OCI-LY3 (cell line): ENCODE measurements at regions not wholly inside any gene's neighbourhood (a gene's known extent, or its start where the extent isn't known, plus 50 kb on each side); places are given as distances from the start of the nearest gene placed in this dataset.

Experiments
- H2AFZ ChIP-seq: fragments of 200-600, 300-600 bp; shearing (Covaris generic); 2 replicates; pipeline ENCODE4 v1.6.0; 2014; ENCODE audit warnings: antibody characterized with exemption, low read depth, low read length
- H3K27ac ChIP-seq: fragments of 200-600, 300-600 bp; sonication (generic); 2 replicates; pipeline ENCODE4 v1.5.1; 2014; ENCODE audit warnings: mild to moderate bottlenecking, low read length, moderate library complexity, mixed read lengths
- H3K27me3 ChIP-seq: fragments of 200-600, 300-600 bp; sonication (generic); 2 replicates; pipeline ENCODE4 v1.6.1; 2014; ENCODE audit warnings: low read depth, low read length, mixed read lengths
- H3K36me3 ChIP-seq: fragments of 200-600, 300-600 bp; sonication (generic); replicated peaks from 2 replicates; pipeline ENCODE3; 2014; ENCODE audit warnings: low read depth, low read length, mixed read lengths
- H3K4me1 ChIP-seq: fragments of 300-600, 200-600 bp; sonication (generic); 2 replicates; pipeline ENCODE4 v1.6.1; 2014; ENCODE audit warnings: low read length, mixed read lengths
- H3K4me2 ChIP-seq: fragments of 200-600, 300-600 bp; sonication (generic); 2 replicates; pipeline ENCODE4 v1.6.1; 2014; ENCODE audit warnings: low read length, mixed read lengths
- H3K4me3 ChIP-seq: fragments of 300-600, 200-600 bp; sonication (generic); 2 replicates; pipeline ENCODE4 v1.5.1; 2014; ENCODE audit warnings: antibody characterized with exemption, mild to moderate bottlenecking, low read length, moderate library complexity
- H3K79me2 ChIP-seq: fragments of 300-600, 200-600 bp; shearing (Covaris generic); 2 replicates; pipeline ENCODE4 v1.6.1; 2014; ENCODE audit warnings: mild to moderate bottlenecking, low read length, mixed read lengths
- H3K9ac ChIP-seq: fragments of 300-600, 200-600 bp; shearing (Covaris generic); 2 replicates; pipeline ENCODE4 v1.6.0; 2014; ENCODE audit warnings: mild to moderate bottlenecking, low read length, moderate library complexity
- H3K9me3 ChIP-seq: fragments of 200-600, 300-600 bp; shearing (Covaris generic); 2 replicates; pipeline ENCODE4 v1.6.1; 2014; ENCODE audit warnings: low read length, mixed read lengths; ENCODE audit not compliant: insufficient read depth
- H4K20me1 ChIP-seq: fragments of 200-600, 300-600 bp; sonication (generic); 2 replicates; pipeline ENCODE4 v1.6.1; 2016; ENCODE audit warnings: low read length, mixed read lengths; ENCODE audit not compliant: insufficient read depth
- CTCF ChIP-seq: fragments of 200-600, 300-600 bp; sonication (generic); IDR thresholded peaks from 2 replicates; pipeline ENCODE4 v1.5.1; 2014; ENCODE audit warnings: antibody characterized with exemption, low read length, low read depth
- EZH2phosphoT487 ChIP-seq: fragments of 200-600 bp; shearing (Covaris generic); IDR thresholded peaks from 2 replicates; pipeline ENCODE4 v1.6.1; 2018; ENCODE audit warnings: antibody characterized with exemption, mixed run types, low read depth

- Histone ChIP-seq H4K20me1 (peaks cover 7% of the 10 kb centered on the region; the same call in 1 of the 2 replicates), H3K4me1 (peaks cover 8% of the 10 kb centered on the region), H3K79me2 (no peaks in the 10 kb centered on the region), H3K9ac (no peak overlapping the region), H3K4me3 (no peak overlapping the region), H3K4me2 (no peak overlapping the region), H3K36me3 (no peaks in the 10 kb centered on the region), H3K27ac (no peak overlapping the region), H3K27me3 (peaks cover 88% of the 10 kb centered on the region), H2AFZ (no peak overlapping the region), H3K9me3 (0 out of 2 replicates have a peak, but pooled peaks cover 2% of the 10 kb centered on the region)
- TF ChIP-seq CTCF (no peak), EZH2phosphoT487 (no peak)
These were observed 296.8 kb downstream of the CLIC5 start for GRCh38 chr6:45718871-45719270.

GRCh38 chr6:45718131-45718530 is 297.5 kb downstream of the CLIC5 start:
- Histone ChIP-seq H2AFZ (no peak overlapping the region), H3K9ac (no peak overlapping the region), H3K27me3 (peaks cover 91% of the 10 kb centered on the region), H3K9me3 (0 out of 2 replicates have a peak, but pooled peaks cover under 1% of the 10 kb centered on the region), H4K20me1 (peaks cover 7% of the 10 kb centered on the region; the same call in 1 of the 2 replicates), H3K4me3 (no peak overlapping the region), H3K4me1 (peaks cover 12% of the 10 kb centered on the region), H3K36me3 (no peaks in the 10 kb centered on the region), H3K4me2 (no peak overlapping the region), H3K27ac (no peak overlapping the region), H3K79me2 (no peaks in the 10 kb centered on the region)
- TF ChIP-seq EZH2phosphoT487 (no peak), CTCF (no peak)

GRCh38 chr6:45717715-45718114 is 297.9 kb downstream of the CLIC5 start:
- TF ChIP-seq CTCF (no peak), EZH2phosphoT487 (no peak)
- peaks cover 15% of the 10 kb centered on the region for H3K4me1 ChIP-seq
- no peaks in the 10 kb centered on the region for H3K36me3 ChIP-seq
- peaks cover 7% of the 10 kb centered on the region; the same call in 1 of the 2 replicates for H4K20me1 ChIP-seq
- no peak overlapping the region for H3K4me2 ChIP-seq
- H3K9me3 ChIP-seq, result no peaks in the 10 kb centered on the region
- no peak overlapping the region for H2AFZ ChIP-seq
- H3K27ac ChIP-seq, result no peak overlapping the region
- H3K27me3 ChIP-seq, result peaks cover 90% of the 10 kb centered on the region
- no peak overlapping the region for H3K9ac ChIP-seq
- H3K79me2 ChIP-seq, result no peaks in the 10 kb centered on the region
- no peak overlapping the region for H3K4me3 ChIP-seq

GRCh38 chr6:45717027-45717426 is 298.6 kb downstream of the CLIC5 start:
- Histone ChIP-seq H3K27ac (no peak overlapping the region), H3K9ac (no peak overlapping the region), H3K4me1 (peaks cover 18% of the 10 kb centered on the region), H2AFZ (no peak overlapping the region), H3K36me3 (no peaks in the 10 kb centered on the region), H3K4me3 (no peak overlapping the region), H4K20me1 (peaks cover 7% of the 10 kb centered on the region; the same call in 1 of the 2 replicates), H3K79me2 (no peaks in the 10 kb centered on the region), H3K9me3 (no peaks in the 10 kb centered on the region), H3K4me2 (no peak overlapping the region), H3K27me3 (peaks cover 92% of the 10 kb centered on the region)
- TF ChIP-seq EZH2phosphoT487, result no peak
- no peak for TF ChIP-seq CTCF
